ENCODE measurements at regions not wholly inside any gene's neighbourhood (a gene's known extent, or its start where the extent isn't known, plus 50 kb on each side); places are given as distances from the start of the nearest gene placed in this dataset.

- TF ChIP-seq CTCF (IDR thresholded peaks at IDR 0.05) (no peak), POLR2A (IDR thresholded peaks at IDR 0.05) (no peak)
Observed at GRCh38 chr12:77308056-77308455, 242.7 kb upstream of the E2F7 start.

Measured in thyroid gland (tissue), 4 donors.